Right ventricle myocardium superior (tissue), 1 donor: ENCODE measurements at regions not wholly inside any gene's neighbourhood (a gene's known extent, or its start where the extent isn't known, plus 50 kb on each side); places are given as distances from the start of the nearest gene placed in this dataset.

Experiments
- ATAC-seq: fragments of 200-7000 bp; cut with Tn5 transposase; one replicate; pipeline ENCODE4 v1.9.1; 2020; ENCODE audit warnings: mild to moderate bottlenecking; ENCODE audit not compliant: poor library complexity
- DNase-seq: peaks from one replicate; pipeline ENCODE4 v3.0.0-alpha.2; 2020
- intact Hi-C: fragments of 100-400 bp; cut with DNase I; formaldehyde crosslinking; loops from one replicate; pipeline ENCODE4 v1.11.2; 2022
- donor health status: DM: no; HTN: yes; CAD: no; lungs with severe emphysema.

DNA sequence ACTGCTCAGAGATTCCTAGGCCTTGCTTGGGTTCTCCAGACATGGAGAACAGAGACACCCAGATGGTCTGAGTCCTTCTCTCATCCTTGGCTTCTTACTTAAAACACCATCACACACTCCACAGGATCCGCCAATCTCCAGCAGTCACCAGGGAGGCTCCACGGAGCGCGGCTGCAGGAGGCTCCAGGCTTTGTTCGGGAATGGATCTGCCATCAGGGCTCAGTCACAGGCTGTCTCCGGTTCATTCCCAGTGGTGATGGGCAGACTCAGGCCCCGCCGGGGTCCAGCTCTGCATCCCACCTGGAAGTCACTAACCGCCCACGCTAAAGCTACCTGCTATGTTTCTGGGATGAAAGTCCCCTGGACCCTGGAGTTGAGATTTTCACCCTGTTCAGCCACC is 312.9 kb downstream of the TCERG1L start:
- intact Hi-C loops: no loop called here
- ATAC-seq: no peak
- DNase-seq: no peak

DNA sequence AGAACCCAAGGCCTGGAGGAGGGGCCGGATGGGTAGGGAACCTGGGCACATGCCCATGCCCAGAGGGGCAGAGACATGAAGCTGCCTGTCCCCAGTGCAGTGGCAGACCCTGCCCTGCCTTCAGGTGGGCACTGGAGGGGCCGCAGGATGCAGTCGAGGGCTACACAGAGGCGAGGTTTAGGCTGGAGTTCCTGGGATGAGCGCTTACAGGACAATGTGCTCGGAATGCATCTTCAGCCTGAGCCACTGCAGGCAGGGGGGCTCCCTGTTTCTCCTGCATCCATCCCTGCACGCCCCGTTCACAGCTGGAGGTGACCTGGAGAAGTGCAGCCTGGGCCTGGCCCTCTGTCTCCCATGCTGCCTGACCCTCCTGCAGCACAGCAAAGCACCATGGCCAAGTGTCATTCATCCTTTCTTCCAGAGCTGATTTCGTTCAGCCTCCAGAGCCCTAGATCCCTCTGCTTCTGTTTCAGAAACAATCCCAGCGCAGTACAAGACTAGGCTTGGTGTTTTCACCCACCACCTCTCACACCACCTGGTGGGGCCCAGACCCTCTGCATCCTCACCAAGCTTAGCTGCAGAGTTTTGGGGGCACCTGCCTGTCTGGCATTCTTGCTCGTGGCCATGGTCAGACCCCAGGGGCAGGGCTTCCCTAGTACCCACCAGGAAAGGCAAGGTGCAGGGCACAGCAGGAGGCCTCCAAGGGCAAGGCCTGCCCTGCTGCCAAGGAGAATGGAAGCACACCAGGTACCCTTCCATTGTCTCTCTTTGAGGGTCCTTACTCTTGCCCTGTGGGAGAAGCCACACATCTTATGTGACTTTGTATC is 311.9 kb downstream of the TCERG1L start:
- intact Hi-C loops: no loop called here
- no peak for DNase-seq
- no peak for ATAC-seq

GRCh38 chr10:131000244-131000643 is 311.3 kb downstream of the TCERG1L start:
- ATAC-seq: no peak
- intact Hi-C loops: no loop called here
- no peak for DNase-seq

DNA sequence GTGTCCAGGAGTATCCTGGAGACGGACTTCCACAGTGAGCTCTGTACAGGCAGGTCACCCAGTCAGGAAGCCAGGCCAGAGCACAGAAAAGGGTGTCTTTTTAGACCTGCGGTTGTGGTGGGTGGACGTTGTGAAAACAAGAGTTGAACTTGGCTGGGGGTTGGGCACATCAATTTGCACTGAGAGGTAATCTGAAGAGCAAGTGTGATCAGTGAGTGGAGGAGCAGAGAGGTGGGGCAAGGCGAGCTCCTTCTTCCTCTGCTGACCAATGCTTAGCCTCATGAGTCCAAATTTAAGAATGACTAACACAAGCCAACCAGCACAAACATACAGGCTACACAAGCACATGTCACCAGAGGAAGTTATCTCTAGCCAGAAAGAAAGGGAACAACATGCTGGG is 310.8 kb downstream of the TCERG1L start:
- ATAC-seq: no peak
- intact Hi-C loops: no loop called here
- DNase-seq: no peak

- ATAC-seq (no peak), DNase-seq (no peak)
Observed at GRCh38 chr10:131001438-131001837, 310.1 kb downstream of the TCERG1L start.

GRCh38 chr10:131002031-131002861 is 309.3 kb downstream of the TCERG1L start:
- intact Hi-C loops: no loop called here
- no peak for ATAC-seq
- no peak for DNase-seq

More at GRCh38 chr10:131001438-131001837, 310.1 kb downstream of the TCERG1L start:
- intact Hi-C loops: no loop called here

DNA sequence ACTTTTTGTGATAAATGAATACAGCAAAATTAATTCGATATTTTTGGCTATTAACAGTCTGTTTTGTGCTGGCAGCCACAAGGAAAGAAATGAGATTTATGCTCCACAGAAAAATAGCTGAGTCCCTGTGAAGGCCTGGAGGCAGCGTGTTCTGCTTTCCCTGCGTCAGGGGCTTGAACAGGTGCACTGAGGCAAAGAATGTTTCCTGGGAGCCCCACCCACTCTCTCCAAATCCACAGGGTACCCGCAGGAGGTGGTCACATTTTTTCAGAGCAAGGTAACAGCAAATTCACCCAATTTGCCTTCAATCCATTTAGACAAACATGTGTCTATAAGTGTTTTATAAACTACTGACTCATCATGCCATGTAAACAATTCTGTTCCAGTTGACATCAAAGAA is 308.1 kb downstream of the TCERG1L start:
- DNase-seq: no peak
- ATAC-seq: no peak
- intact Hi-C loops: no loop called here

DNA sequence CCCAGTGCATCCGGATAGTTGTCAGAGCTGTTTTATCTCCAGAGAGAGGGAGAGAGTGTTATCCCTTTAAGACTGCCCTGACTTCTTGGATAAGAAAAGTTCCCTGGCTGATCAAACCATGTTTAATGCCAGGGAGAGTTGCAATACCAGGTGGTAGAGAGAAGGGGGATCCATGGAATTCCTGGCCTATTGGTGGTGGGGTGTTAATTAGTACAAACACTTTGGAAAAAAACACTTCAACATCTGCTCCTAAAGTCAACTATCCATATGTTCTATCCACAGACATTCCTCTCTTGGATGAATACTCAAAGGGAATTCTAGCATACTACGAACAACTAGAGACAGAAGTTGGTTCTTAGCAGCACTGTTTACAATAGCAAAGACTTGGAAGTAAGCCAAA is 307.2 kb downstream of the TCERG1L start:
- DNase-seq (no peak), ATAC-seq (no peak)
- intact Hi-C loops: no loop called here

- intact Hi-C loops: no loop called here
- no peak for DNase-seq
- ATAC-seq: no peak
Observed at GRCh38 chr10:131006458-131007256, 304.9 kb downstream of the TCERG1L start.

GRCh38 chr10:131009791-131010190 is 301.7 kb downstream of the TCERG1L start:
- intact Hi-C loops: no loop called here
- DNase-seq: no peak
- ATAC-seq: no peak

DNA sequence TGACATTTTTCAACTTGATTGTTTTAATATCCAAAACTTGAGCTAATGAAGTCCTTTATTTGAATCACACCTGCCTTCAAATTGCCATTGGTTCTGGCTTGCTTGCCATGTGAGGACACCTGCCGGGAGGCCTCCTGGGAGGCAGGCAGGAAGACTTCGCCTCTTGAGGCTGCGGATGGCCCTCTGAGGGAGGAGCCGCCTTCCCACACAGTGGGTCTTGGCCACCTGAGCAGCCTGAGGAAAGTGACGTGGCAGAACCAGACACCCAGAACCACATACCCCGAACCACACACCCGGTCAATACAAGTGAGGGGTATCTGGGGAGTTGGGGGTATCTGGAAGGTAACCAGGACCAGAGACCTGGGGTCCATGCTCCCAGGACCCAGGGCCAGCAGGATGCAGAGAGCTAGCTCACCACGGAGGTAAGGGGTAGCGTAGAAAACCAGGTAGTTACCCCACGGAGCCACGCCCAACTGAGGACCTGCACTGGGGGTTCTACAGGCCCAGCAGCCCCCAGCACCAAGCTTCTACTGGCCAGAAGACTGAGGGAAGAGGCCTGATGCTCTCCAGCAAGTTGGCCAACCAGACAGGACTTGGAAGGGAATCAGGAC is 300.5 kb downstream of the TCERG1L start:
- DNase-seq: no peak
- intact Hi-C loops: no loop called here
- no peak for ATAC-seq

DNA sequence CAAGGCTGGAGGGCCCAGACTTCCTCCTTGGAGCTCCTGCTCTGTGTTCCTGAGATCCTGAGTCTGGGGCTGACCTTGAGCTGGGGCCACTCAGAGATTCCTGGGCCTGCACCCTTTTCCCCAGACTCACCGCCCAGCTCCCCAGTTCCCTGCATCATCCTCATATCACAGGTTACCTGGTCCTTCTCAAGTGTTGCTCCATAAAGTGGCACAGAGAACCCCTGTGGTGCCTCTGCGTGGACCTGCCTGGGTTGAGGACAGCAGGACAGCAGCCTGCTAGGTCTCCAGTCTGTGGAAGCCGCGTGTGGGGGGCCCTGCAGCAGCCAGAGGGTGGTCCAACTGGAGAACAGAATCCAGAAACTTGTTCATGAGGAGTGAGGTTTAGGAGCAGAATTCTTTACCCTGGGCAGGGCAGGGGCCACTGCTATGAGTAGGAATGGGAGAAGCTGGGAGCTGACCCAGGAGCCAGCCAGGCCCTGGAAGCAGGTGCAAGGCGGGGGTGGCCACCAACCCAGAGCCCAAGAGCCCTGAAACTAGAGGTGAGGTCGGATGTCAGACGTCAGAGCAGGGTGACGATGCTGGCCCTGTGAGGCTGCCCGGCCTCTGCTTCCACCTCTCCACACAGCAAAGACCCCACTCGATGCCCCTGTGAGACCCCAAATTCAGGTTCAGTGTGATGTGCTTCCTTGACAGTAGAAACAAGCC is 299.4 kb downstream of the TCERG1L start:
- no peak for DNase-seq
- intact Hi-C loops: no loop called here
- no peak for ATAC-seq

DNA sequence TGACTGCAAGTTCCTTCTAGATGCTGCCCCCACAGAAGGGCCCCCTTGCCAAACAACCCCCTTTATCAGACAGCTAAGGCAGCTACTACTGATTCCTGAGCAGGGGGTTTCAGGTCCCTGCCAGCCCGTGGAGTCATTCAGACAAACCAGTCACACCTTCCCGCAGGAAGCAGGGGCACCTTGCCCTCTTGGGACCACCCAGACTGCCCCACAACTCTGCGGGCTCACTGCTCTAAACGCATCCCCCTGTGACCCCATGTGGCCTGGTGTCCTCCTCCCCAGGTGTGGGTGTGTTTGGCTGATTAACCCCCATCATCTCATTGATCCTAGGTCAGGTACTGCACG is 298.9 kb downstream of the TCERG1L start:
- DNase-seq: no peak
- ATAC-seq: no peak
- intact Hi-C loops: no loop called here

- DNase-seq (no peak), ATAC-seq (no peak)
- intact Hi-C loops: no loop called here
Observed at GRCh38 chr10:131013281-131013912, 298.1 kb downstream of the TCERG1L start.

DNA sequence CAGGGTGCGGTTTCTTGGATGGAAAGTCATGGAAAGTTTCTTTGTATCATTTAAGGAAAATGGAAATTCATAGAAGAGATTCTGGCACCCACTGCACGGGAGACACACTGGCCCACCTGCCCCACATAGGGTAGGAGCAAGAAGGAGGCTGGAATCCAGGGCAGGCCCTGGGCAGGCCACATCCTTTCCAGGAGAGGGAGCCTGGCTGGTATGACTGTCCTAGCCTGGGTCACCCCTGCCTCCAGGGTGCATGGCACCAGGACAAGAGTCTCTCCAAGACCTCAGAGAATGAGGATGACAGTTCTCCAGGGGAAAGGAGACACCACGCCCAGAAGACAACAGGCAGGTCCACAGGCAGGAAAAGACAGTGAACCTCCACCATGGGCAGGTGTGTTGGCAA is 297.2 kb downstream of the TCERG1L start:
- DNase-seq: no peak
- ATAC-seq: no peak
- intact Hi-C loops: no loop called here

DNA sequence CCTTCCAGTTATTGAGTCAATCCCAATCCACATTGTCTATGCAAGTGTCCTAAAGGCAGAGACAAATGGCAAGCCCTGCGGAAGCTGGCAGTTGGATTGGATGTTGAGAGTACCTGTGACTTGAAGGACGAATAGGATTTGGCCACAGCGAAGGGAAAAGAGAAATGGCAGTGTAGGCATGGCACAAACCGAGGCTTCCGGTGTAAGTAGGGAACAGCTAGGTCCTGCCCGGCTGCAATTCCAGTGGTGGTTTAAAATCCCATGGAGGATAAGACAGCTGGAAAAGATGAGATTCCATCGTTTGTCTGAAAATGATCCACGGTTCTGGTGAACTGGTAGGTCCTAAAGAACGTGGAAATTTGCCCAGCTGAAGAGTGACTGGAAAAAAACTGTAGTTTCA is 296.2 kb downstream of the TCERG1L start:
- intact Hi-C loops: no loop called here
- no peak for ATAC-seq
- no peak for DNase-seq

- DNase-seq: no peak
- intact Hi-C loops: no loop called here
- ATAC-seq: no peak
Observed at GRCh38 chr10:131016556-131016955, 295.0 kb downstream of the TCERG1L start.
